ENCODE measurements at regions not wholly inside any gene's neighbourhood (a gene's known extent, or its start where the extent isn't known, plus 50 kb on each side); places are given as distances from the start of the nearest gene placed in this dataset.

DNA sequence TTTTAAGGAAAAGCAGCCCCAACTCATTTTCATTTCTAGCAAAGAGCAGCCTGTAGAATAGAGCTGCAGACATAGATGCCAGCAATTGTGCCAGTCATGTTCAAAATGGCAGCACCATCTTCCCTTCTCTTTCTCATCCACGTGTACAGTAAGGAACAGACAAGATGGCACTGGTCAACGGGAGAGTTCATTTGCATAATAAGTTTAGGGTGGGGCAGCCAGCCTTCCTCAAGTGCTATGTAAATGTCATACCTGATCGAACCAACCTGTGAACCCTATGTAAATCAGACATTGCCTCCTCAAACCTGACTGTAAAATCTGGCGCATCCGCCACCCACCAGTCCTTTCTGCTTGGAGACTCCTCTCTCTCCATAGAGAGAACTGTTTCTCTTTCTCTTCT is 150.0 kb upstream of the CDH13 start:
- DNase-seq (ENCODE audit: low spot score): no peak
- POLR2A ChIA-PET (ENCODE audit: low non-redundant PET): no interaction called here
- CTCF ChIA-PET: no interaction called here
- TF ChIP-seq, protein P1, sequence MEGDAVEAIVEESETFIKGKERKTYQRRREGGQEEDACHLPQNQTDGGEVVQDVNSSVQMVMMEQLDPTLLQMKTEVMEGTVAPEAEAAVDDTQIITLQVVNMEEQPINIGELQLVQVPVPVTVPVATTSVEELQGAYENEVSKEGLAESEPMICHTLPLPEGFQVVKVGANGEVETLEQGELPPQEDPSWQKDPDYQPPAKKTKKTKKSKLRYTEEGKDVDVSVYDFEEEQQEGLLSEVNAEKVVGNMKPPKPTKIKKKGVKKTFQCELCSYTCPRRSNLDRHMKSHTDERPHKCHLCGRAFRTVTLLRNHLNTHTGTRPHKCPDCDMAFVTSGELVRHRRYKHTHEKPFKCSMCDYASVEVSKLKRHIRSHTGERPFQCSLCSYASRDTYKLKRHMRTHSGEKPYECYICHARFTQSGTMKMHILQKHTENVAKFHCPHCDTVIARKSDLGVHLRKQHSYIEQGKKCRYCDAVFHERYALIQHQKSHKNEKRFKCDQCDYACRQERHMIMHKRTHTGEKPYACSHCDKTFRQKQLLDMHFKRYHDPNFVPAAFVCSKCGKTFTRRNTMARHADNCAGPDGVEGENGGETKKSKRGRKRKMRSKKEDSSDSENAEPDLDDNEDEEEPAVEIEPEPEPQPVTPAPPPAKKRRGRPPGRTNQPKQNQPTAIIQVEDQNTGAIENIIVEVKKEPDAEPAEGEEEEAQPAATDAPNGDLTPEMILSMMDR (conservative IDR thresholded peaks at IDR 0.05; ENCODE audit: low read depth): no peak
- no peak overlapping the region for H3K27ac ChIP-seq

DNA sequence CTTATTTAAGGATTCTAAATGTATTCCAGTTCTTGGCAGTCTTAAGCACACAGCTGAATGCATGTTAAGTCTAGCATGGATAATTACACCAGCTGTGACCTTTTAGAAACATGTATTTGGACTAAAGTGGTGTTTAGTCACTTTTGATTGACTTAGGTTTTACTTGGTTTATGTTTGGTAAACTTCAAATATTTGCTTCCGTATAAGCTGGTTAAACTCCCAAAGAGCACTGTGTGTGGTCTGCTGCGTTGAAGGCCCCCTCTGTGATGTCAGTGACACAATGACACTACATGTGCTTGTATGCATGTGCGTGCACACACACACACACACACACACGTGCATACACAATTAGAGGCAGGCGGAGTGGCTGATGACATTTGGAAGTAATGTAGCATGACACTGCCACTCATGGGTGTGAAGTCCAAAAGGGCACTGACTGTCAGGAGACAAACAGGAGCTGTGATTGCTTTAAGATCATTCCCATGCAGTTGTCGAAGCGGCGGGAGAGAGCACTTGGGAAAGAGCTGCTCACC is 156.1 kb upstream of the CDH13 start:
- TF ChIP-seq, protein P1 (conservative IDR thresholded peaks at IDR 0.05; ENCODE audit: low read depth): no peak
- CTCF ChIA-PET: interaction anchor here (0.5 to 0.9 kb wide), 4 partner anchors 14 to 375 kb away, joined by 3 to 4 read pairs (median 3); no protein-coding TSS in a partner anchor

DNA sequence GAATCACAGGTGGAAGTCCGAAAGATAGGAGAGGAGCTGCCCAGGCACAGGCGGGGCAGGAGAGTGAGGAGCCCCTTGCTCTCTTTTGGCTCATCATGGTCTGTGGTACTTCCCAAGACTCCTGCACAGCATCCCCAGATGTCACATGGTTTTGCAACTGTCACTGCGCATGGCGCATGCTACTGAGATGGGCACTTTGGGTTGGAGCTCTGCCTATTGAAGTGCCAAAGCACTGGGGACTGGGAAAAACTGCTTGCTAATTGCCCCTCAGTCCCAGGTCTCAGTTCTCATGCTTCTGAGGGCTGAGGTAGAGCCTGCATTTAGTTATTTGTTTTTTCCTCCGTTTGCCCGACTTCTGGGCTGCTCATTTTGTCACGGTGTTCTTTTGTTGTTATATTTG is 156.8 kb upstream of the CDH13 start:
- DNase-seq (ENCODE audit: low spot score): no peak
- ChIA-PET POLR2A (ENCODE audit: low non-redundant PET) (no interaction called here), CTCF (interaction anchor here (0.5 to 0.9 kb wide), 3 partner anchors 13 to 374 kb away, joined by 3 to 4 read pairs (median 3); no protein-coding TSS in a partner anchor)
- H3K27ac ChIP-seq: no peak overlapping the region
- TF ChIP-seq, protein P1 (conservative IDR thresholded peaks at IDR 0.05; ENCODE audit: low read depth): no peak

More for the DNA sequence above, 156.1 kb upstream of the CDH13 start:
- no peak overlapping the region for H3K27ac ChIP-seq
- no peak for DNase-seq (ENCODE audit: low spot score)
- POLR2A ChIA-PET (ENCODE audit: low non-redundant PET): no interaction called here

DNA sequence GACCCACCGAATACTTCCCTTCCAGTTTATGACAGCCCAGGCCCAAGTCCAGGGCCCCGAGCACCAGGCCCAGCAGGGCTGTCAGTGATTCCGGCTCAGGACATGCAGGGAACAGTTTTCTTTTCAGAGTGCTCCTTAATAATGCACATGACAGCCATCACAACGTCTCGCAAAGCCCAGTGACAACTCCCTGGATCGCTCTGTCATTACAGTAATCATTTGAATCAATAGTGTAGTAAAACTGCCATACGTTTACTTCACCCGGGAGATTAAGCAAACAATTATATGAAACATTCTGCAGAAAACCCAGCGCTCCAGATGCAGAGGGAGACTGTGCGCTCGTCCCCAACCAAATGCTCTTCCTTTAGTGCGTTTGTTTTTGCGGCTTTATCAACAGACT is 162.6 kb upstream of the CDH13 start:
- ChIA-PET POLR2A (ENCODE audit: low non-redundant PET) (no interaction called here), CTCF (interaction anchor here (0.5 kb wide), 1 partner anchor 683 kb away, joined by 5 read pairs; no protein-coding TSS in a partner anchor)
- no peak overlapping the region for H3K27ac ChIP-seq
- DNase-seq (ENCODE audit: low spot score): no peak
- TF ChIP-seq, protein P1 (conservative IDR thresholded peaks at IDR 0.05; ENCODE audit: low read depth): no peak

DNA sequence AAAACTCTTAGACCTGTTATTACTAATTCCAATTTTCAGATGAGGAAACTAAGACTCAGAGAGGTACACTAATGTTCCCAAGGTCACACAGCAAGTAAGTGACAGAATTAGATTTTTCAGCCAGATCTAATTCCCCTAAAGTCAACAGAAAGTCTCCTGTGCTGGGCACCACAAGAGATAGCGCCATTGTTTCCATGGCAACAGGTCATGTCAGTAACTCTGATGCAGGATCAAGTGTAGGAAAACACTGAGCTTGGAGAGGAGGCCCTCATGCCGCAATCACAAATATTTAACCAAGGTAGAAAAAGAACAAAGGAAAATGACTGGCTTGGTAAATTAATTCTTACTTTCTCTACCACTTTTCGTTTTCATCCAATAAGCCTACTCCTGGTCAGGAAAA is 166.0 kb upstream of the CDH13 start:
- H3K27ac ChIP-seq: no peak overlapping the region
- TF ChIP-seq, protein P1 (conservative IDR thresholded peaks at IDR 0.05; ENCODE audit: low read depth): no peak
- POLR2A ChIA-PET (ENCODE audit: low non-redundant PET): no interaction called here
- CTCF ChIA-PET: no interaction called here
- DNase-seq (ENCODE audit: low spot score): no peak

DNA sequence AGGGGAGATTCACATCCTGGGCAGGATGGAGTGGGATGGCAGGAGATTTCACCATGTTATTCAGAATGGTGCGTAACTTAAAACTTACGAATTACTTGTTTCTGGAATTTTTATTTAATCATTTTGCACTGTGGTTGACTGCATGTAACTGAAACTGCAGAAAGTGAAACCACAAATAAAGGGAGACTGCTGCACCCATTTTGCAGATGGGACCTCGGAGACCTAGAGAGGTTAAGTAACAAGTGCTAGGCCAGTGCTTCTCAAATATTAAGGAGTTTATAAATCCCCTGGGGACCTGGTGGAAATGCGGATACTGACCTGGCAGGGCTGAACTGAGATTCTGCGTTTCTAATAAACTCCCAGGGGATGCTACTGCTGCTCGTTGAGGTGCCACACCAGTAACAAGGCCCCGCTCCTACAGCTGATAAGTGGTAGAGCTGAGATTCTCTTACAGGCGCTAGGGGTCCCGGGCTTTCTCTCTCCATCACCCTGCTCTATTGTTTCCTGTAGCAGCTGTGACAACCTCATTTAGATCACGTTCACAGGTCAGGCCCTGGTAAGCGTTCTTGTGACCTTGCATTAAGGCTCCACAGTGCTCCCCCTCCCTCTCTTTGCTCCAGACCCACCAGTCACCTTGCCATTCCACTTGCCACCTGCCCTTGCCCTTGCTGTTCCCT is 167.1 kb upstream of the CDH13 start:
- ChIA-PET CTCF (no interaction called here), POLR2A (ENCODE audit: low non-redundant PET) (no interaction called here)
- no peak overlapping the region for H3K27ac ChIP-seq
- DNase-seq (ENCODE audit: low spot score): no peak
- TF ChIP-seq, protein P1 (conservative IDR thresholded peaks at IDR 0.05; ENCODE audit: low read depth): no peak
